ENCODE measurements at regions not wholly inside any gene's neighbourhood (a gene's known extent, or its start where the extent isn't known, plus 50 kb on each side); places are given as distances from the start of the nearest gene placed in this dataset.

DNA sequence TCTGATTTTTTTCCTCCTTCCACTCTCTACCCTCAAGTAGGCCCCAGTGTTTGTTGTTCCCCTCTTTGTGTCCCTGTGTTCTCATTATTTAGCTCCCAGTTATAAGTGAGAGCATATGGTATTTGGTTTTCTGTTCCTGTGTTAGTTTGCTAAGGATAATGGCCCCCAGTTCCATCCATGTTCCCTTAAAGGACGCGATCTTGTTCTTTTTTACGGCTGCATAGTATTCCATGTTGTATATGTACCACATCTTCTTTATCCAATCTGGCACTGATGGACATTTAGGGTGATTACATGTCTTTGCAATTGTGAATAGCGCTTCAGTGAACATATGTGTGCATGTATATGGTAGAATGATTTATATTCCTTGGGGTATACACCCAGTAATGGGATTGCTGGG, 54.5 kb upstream of the BTC start:
- no peaks in the 10 kb centered on the region for H3K4me1 ChIP-seq (ENCODE audit: control insufficient read depth, extremely low read depth, insufficient read depth, low read length)
- H2AFZ ChIP-seq (ENCODE audit: low read length) = no peak overlapping the region
- no peaks in the 10 kb centered on the region for H3K9me3 ChIP-seq (ENCODE audit: control insufficient read depth, insufficient read depth, low read depth, low read length)
- H3K27ac ChIP-seq (ENCODE audit: insufficient read depth, low read length) = no peak overlapping the region
- DNase-seq (ENCODE audit: low read depth in 2 of 2) = no peak
- no peak overlapping the region for H3K9ac ChIP-seq (ENCODE audit: insufficient read depth, low read length)
- H3K4me3 ChIP-seq (replicated peaks in 1 of 4; ENCODE audit: control extremely low read depth in 1 of 4, insufficient read depth in 1 of 4, low read depth in 3 of 4, low read length in 4 of 4) = no peak overlapping the region
- no peaks in the 10 kb centered on the region for H3K27me3 ChIP-seq (ENCODE audit: control insufficient read depth, insufficient read depth, low read length)
- H3K79me2 ChIP-seq (ENCODE audit: control insufficient read depth, insufficient read depth, low read length) = no peaks in the 10 kb centered on the region
- H4K20me1 ChIP-seq (ENCODE audit: control insufficient read depth, extremely low read depth, insufficient read depth, low read length) = no peaks in the 10 kb centered on the region
- TF ChIP-seq, protein P1, sequence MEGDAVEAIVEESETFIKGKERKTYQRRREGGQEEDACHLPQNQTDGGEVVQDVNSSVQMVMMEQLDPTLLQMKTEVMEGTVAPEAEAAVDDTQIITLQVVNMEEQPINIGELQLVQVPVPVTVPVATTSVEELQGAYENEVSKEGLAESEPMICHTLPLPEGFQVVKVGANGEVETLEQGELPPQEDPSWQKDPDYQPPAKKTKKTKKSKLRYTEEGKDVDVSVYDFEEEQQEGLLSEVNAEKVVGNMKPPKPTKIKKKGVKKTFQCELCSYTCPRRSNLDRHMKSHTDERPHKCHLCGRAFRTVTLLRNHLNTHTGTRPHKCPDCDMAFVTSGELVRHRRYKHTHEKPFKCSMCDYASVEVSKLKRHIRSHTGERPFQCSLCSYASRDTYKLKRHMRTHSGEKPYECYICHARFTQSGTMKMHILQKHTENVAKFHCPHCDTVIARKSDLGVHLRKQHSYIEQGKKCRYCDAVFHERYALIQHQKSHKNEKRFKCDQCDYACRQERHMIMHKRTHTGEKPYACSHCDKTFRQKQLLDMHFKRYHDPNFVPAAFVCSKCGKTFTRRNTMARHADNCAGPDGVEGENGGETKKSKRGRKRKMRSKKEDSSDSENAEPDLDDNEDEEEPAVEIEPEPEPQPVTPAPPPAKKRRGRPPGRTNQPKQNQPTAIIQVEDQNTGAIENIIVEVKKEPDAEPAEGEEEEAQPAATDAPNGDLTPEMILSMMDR (conservative IDR thresholded peaks at IDR 0.05 in 1 of 2, IDR thresholded peaks at IDR 0.05 in 1 of 2; ENCODE audit: low read depth in 1 of 2, low read length in 2 of 2) = no peak
- TF ChIP-seq EZH2 (IDR thresholded peaks at IDR 0.05; ENCODE audit: low read length, missing control alignments) = no peak
- no peak overlapping the region for H3K4me2 ChIP-seq (ENCODE audit: extremely low read depth, insufficient read depth, low read length)
- no peaks in the 10 kb centered on the region for H3K36me3 ChIP-seq (ENCODE audit: control insufficient read depth, insufficient read depth, low read length)

DNA sequence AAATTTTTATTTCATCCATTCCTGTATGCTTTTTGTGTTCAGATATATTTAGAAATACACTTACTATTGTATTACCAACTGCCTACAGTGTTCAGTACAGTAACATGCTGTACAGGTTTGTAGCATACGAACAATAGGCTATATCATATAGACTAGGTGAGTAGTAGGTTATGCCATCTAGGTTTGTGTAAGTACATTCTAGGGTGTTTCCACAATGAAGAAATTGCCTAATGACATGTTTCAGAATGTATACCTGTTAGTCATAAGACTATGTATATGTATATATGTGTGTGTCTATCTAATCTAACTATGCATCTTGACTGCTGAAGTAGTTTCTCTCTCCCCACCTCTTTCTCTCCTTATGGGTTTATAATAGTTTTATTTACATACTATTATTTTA, 51.5 kb upstream of the BTC start:
- Histone ChIP-seq H3K9ac (ENCODE audit: insufficient read depth, low read length) (no peak overlapping the region), H3K4me2 (ENCODE audit: extremely low read depth, insufficient read depth, low read length) (no peak overlapping the region), H3K9me3 (ENCODE audit: control insufficient read depth, insufficient read depth, low read depth, low read length) (no peaks in the 10 kb centered on the region), H3K27me3 (ENCODE audit: control insufficient read depth, insufficient read depth, low read length) (no peaks in the 10 kb centered on the region), H3K36me3 (ENCODE audit: control insufficient read depth, insufficient read depth, low read length) (no peaks in the 10 kb centered on the region), H3K27ac (ENCODE audit: insufficient read depth, low read length) (no peak overlapping the region), H3K4me3 (replicated peaks in 1 of 4; ENCODE audit: control extremely low read depth in 1 of 4, insufficient read depth in 1 of 4, low read depth in 3 of 4, low read length in 4 of 4) (no peak overlapping the region), H3K79me2 (ENCODE audit: control insufficient read depth, insufficient read depth, low read length) (no peaks in the 10 kb centered on the region), H2AFZ (ENCODE audit: low read length) (no peak overlapping the region), H4K20me1 (ENCODE audit: control insufficient read depth, extremely low read depth, insufficient read depth, low read length) (no peaks in the 10 kb centered on the region), H3K4me1 (ENCODE audit: control insufficient read depth, extremely low read depth, insufficient read depth, low read length) (no peaks in the 10 kb centered on the region)
- TF ChIP-seq, protein P1 (conservative IDR thresholded peaks at IDR 0.05 in 1 of 2, IDR thresholded peaks at IDR 0.05 in 1 of 2; ENCODE audit: low read depth in 1 of 2, low read length in 2 of 2) = no peak
- no peak for TF ChIP-seq EZH2 (IDR thresholded peaks at IDR 0.05; ENCODE audit: low read length, missing control alignments)
- no peak for DNase-seq (ENCODE audit: low read depth in 2 of 2)
